Islet of Langerhans (tissue), 1 donor: ENCODE measurements at regions not wholly inside any gene's neighbourhood (a gene's known extent, or its start where the extent isn't known, plus 50 kb on each side); places are given as distances from the start of the nearest gene placed in this dataset.
"Not testable (repeated sequence)": the region's sequence is repeated elsewhere in the genome, so short reads cannot be mapped to it uniquely, and the experiment has no call there.

Experiments used
- FAIRE-seq: peaks from one replicate; lab custom pipeline; 2011; peaks lifted over from hg19 to GRCh38; lab: Jason Lieb, UNC

- FAIRE-seq, result no peak
Observed at GRCh38 chr14:61602003-61602732, 93.1 kb upstream of the HIF1A start.

- FAIRE-seq, result no peak
Observed at GRCh38 chr14:61602733-61603077, 92.6 kb upstream of the HIF1A start.

- FAIRE-seq, result no peak
Observed at GRCh38 chr14:61603736-61604135, 91.6 kb upstream of the HIF1A start.

DNA sequence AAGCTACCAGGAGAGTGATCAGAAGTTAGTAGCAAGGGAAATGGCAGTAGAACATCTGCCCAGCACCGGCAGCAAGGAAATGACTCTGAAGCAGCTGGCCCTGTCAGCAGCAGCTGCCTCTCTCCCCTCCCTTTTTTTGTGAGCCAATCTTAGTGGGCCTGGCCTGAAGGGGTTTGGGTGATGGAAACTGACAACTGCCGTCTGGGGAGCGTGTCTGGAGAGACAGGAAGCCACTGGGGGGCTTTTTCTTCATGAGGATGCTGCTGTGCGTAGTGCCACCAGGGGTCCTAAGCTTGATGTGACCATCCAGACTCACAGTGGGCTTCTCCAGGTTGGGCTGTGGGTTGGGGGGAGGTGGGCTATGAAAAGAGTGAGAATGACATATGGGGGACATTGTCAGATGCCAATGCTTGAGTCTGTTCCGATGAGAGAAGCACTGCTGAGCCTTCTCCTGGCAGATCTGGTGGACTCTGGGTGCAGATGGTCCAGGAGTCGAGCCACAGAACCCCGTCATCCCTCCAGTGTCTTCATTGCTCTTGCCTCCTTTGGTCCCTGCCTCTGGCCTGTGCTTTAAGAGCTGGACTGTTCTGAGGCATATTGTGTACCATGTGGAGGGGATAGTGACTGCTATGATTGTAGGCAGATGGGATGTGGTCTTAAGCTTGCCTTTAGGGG lies 87.6 kb upstream of the HIF1A start:
- no peak for FAIRE-seq

- FAIRE-seq, result peak; percentile 92
Observed at GRCh38 chr14:61608245-61609165, 86.8 kb upstream of the HIF1A start.

DNA sequence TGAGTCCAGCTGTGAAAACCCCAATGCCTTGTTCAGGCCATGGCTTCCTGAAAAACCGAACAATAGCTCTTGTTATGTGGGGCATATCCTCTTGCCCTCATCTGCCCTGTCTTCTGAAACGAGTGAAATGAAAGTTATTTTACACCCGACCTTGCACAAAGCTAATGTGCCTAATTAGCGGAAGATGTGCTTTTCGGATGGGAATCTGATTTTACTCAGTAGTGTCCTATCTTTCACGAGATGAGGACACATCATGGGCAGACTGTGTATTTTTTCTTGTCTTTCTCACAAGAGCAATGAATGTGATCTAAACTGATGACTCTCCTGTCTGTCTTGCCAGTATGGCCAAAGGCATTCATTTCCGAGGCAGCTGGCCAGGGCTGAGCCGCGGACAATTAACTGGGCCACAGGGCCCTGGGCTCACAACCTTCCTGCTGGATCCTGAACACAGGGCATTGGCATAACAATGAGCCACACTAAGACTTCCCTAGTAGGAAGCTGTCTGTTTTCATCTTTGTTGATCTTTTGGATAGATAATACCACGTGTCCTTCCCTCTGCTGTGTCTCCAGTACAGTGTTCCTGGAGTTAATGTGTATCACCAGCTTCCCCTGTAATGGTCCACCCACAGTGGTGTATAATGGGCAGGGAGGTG lies 86.0 kb upstream of the HIF1A start:
- FAIRE-seq, result no peak

DNA sequence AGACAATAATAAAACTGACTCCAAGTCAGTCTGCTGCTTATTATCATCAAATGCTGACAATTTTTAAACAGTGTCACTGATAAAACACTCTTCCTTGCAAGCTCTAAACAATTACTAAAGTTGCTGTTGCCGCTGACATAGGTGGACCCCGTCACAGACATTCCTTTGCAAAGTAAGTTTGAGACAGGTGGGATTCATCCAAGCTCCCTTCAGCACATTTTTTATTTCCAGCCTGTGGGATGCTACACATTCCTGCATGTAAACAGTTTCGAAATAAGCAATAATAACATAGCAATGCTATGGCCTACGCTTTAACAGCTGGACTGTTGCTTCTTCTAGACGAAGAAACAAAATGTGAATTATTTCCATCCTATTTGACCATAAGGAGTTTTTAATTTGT lies 85.4 kb upstream of the HIF1A start:
- FAIRE-seq, result no peak

- no peak for FAIRE-seq
Observed at GRCh38 chr14:61610900-61611299, 84.4 kb upstream of the HIF1A start.

GRCh38 chr14:61611880-61612630 lies 83.3 kb upstream of the HIF1A start:
- no peak for FAIRE-seq

GRCh38 chr14:61613006-61613405 lies 82.3 kb upstream of the HIF1A start:
- not testable (repeated sequence) for FAIRE-seq

DNA sequence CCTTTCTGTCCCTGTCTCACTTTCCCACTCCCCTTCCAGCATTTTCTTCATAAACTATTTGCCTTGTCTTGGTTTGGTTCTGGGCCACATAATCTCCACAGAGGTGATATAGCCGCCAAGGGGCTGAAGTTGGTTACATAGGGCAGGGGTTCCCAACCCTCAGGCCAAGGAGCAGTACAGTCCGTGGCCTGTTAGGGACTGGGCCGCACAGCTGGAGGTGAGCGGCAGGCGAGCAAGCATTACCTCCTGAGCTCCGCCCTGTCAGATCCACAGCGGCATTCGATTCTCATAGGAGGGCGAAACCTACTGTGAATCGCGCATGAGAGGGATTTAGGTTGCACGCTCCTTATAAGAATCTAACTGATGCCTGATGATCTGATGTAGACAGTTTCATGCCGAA lies 80.6 kb upstream of the HIF1A start:
- FAIRE-seq, result no peak

- FAIRE-seq, result no peak
Observed at GRCh38 chr14:61615743-61616523, 79.4 kb upstream of the HIF1A start.

GRCh38 chr14:61616524-61617185 lies 78.7 kb upstream of the HIF1A start:
- no peak for FAIRE-seq

GRCh38 chr14:61618448-61618847 lies 76.9 kb upstream of the HIF1A start:
- FAIRE-seq, result no peak

DNA sequence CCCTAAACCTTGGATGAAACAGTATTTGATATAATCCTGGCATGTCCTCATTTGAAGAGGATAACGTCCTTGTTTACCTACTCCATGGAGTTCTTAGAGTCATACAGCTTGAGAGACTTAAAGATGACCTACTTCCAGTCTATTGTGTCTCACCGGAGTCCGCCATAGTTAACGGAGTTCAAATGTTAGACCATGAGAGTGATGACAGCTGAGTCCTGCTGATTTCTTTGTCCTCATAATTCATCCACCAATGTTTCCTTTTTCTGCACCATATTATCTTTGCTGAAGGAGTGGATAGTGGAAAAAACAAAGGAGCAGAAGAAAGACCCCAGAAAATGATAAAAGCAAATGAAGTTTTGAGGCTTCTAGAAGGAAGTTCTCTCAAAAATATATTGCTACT lies 75.8 kb upstream of the HIF1A start:
- no peak for FAIRE-seq

GRCh38 chr14:61620130-61620946 lies 75.0 kb upstream of the HIF1A start:
- FAIRE-seq, result no peak

- FAIRE-seq, result no peak
Observed at GRCh38 chr14:61621444-61621843, 73.9 kb upstream of the HIF1A start.

- FAIRE-seq, result no peak
Observed at GRCh38 chr14:61622051-61622450, 73.3 kb upstream of the HIF1A start.

DNA sequence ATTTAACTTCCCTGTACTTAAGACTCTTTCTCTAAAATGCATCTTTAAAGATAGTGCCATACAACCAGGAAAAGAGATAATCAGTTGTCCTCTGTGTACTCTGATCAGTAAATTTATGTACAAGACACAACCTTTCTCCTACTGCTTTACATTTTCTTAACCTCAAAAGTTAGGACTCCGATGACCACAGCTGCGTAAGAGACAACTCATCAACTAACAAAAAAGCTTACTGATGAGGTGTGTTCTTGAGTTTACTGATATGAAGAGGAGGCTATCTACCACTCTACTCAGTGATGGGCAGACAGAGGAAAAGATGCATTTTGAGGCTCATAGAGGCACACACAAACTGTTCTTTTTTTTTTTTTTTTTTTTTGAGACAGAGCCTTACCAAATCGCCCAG lies 71.4 kb upstream of the HIF1A start:
- FAIRE-seq, result no peak

DNA sequence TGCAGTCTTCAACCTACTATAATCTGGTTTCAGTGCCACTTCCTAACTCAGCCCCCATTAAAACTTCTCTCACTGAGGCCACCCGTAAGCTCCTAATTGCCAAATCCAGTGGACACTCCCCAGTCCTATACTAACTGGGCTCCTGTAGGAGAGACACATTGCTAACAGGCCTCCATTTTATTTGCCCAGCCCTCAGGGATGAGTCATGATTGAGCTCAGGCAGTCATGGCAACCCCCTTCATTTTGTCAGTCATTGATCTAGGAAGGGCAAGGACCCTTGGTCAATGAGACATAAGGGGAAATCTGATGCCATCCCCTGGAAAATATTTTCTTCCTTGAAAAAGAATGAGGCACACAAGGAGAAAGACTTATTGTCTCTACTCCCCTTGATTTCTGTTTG lies 70.1 kb upstream of the HIF1A start:
- no peak for FAIRE-seq
